AG08396 (cell line): ENCODE measurements at regions not wholly inside any gene's neighbourhood (a gene's known extent, or its start where the extent isn't known, plus 50 kb on each side); places are given as distances from the start of the nearest gene placed in this dataset.

Experiments
- DNase-seq: peaks from one replicate; pipeline ENCODE4 v3.0.0; 2012; ENCODE audit warnings: low spot score, mixed read lengths

GRCh38 chr4:156098805-156099204 lies 145.1 kb upstream of the CTSO start:
- DNase-seq: no peak

GRCh38 chr4:156085100-156085499 lies 131.4 kb upstream of the CTSO start:
- no peak for DNase-seq

GRCh38 chr4:156084373-156084772 lies 130.7 kb upstream of the CTSO start:
- DNase-seq: no peak

GRCh38 chr4:156073976-156074375 lies 120.3 kb upstream of the CTSO start:
- DNase-seq: no peak

- no peak for DNase-seq
Observed at GRCh38 chr4:156060661-156061060, 107.0 kb upstream of the CTSO start.

GRCh38 chr4:156053174-156053573 lies 99.5 kb upstream of the CTSO start:
- no peak for DNase-seq

GRCh38 chr4:156052116-156052515 lies 98.5 kb upstream of the CTSO start:
- DNase-seq: no peak

- DNase-seq: no peak
Observed at GRCh38 chr4:156038772-156039171, 85.1 kb upstream of the CTSO start.

- DNase-seq: no peak
Observed at GRCh38 chr4:156036496-156036895, 82.8 kb upstream of the CTSO start.

- no peak for DNase-seq
Observed at GRCh38 chr4:156029691-156030090, 76.0 kb upstream of the CTSO start.

- DNase-seq: no peak
Observed at GRCh38 chr4:156021298-156021697, 67.6 kb upstream of the CTSO start.

GRCh38 chr4:156019246-156019645 lies 65.6 kb upstream of the CTSO start:
- DNase-seq: no peak

GRCh38 chr4:156018383-156018782 lies 64.7 kb upstream of the CTSO start:
- no peak for DNase-seq

- DNase-seq: no peak
Observed at GRCh38 chr4:156015781-156016180, 62.1 kb upstream of the CTSO start.

GRCh38 chr4:156006192-156006591 lies 52.5 kb upstream of the CTSO start:
- no peak for DNase-seq
